Parathyroid adenoma (tissue), 2 donors: ENCODE measurements at regions not wholly inside any gene's neighbourhood (a gene's known extent, or its start where the extent isn't known, plus 50 kb on each side); places are given as distances from the start of the nearest gene placed in this dataset.

Source experiments
- H2AFZ ChIP-seq: fragments of 300-600 bp; sonication (generic); one replicate; pipeline ENCODE4 v1.7.0; 2017; ENCODE audit warnings: antibody characterized with exemption, mild to moderate bottlenecking
- H3K27ac ChIP-seq: fragments of 300-600 bp; sonication (generic); one replicate; pipeline ENCODE4 v1.7.0; 2017
- H3K27me3 ChIP-seq: fragments of 300-600 bp; sonication (generic); one replicate; pipeline ENCODE4 v1.7.0; 2017; ENCODE audit warnings: low read length; ENCODE audit not compliant: control insufficient read depth, insufficient read depth
- H3K36me3 ChIP-seq: fragments of 300-600 bp; sonication (generic); one replicate; pipeline ENCODE4 v1.7.0; 2017; ENCODE audit warnings: low read length; ENCODE audit not compliant: control insufficient read depth, insufficient read depth
- H3K4me1 ChIP-seq: fragments of 300-600 bp; sonication (generic); one replicate; pipeline ENCODE4 v1.7.0; 2017; ENCODE audit warnings: control low read depth
- H3K4me2 ChIP-seq: fragments of 300-600 bp; sonication (generic); one replicate; pipeline ENCODE4 v1.7.0; 2017; ENCODE audit warnings: low read length
- H3K4me3 ChIP-seq: fragments of 300-600 bp; sonication (generic); one replicate; pipeline ENCODE4 v1.7.0; 2017; ENCODE audit warnings: low read depth, low read length
- H3K79me2 ChIP-seq: fragments of 300-600 bp; sonication (generic); one replicate; pipeline ENCODE4 v1.7.0; 2017; ENCODE audit warnings: control low read depth
- H3K9ac ChIP-seq: fragments of 300-600 bp; sonication (generic); one replicate; pipeline ENCODE4 v1.7.0; 2017; ENCODE audit warnings: mild to moderate bottlenecking
- H3K9me3 ChIP-seq: fragments of 300-600 bp; sonication (generic); one replicate; pipeline ENCODE4 v1.7.0; 2017; ENCODE audit warnings: low read length; ENCODE audit not compliant: control insufficient read depth
- CTCF ChIP-seq: fragments of 300-600 bp; sonication (generic); IDR thresholded peaks from one replicate; pipeline ENCODE4 v1.7.0; 2017; ENCODE audit warnings: antibody characterized with exemption, mild to moderate bottlenecking
- donor health status: primary hyperparathyroidism.

- H3K4me3 ChIP-seq, result no peak overlapping the region
- no peaks in the 10 kb centered on the region for H3K9me3 ChIP-seq
- no peak overlapping the region for H3K27ac ChIP-seq
- no peak overlapping the region for H3K9ac ChIP-seq
- no peaks in the 10 kb centered on the region for H3K79me2 ChIP-seq
- H3K4me1 ChIP-seq, result no peaks in the 10 kb centered on the region
- H3K36me3 ChIP-seq, result no peaks in the 10 kb centered on the region
- TF ChIP-seq CTCF, result no peak
- no peak overlapping the region for H3K4me2 ChIP-seq
- no peaks in the 10 kb centered on the region for H3K27me3 ChIP-seq
- no peak overlapping the region for H2AFZ ChIP-seq
Observed at GRCh38 chr1:199044191-199044590, 405.4 kb downstream of the PTPRC start.

GRCh38 chr1:199046618-199047017 lies 407.8 kb downstream of the PTPRC start:
- no peak overlapping the region for H3K4me2 ChIP-seq
- no peak for TF ChIP-seq CTCF
- no peaks in the 10 kb centered on the region for H3K9me3 ChIP-seq
- no peaks in the 10 kb centered on the region for H3K79me2 ChIP-seq
- no peak overlapping the region for H2AFZ ChIP-seq
- H3K27ac ChIP-seq, result no peak overlapping the region
- H3K4me1 ChIP-seq, result no peaks in the 10 kb centered on the region
- no peak overlapping the region for H3K4me3 ChIP-seq
- H3K9ac ChIP-seq, result no peak overlapping the region
- no peaks in the 10 kb centered on the region for H3K36me3 ChIP-seq
- H3K27me3 ChIP-seq, result no peaks in the 10 kb centered on the region

GRCh38 chr1:199054694-199055093 lies 415.9 kb downstream of the PTPRC start:
- TF ChIP-seq CTCF, result no peak
- Histone ChIP-seq H3K9ac (no peak overlapping the region), H3K27ac (no peak overlapping the region), H3K4me3 (no peak overlapping the region), H2AFZ (no peak overlapping the region), H3K4me1 (no peaks in the 10 kb centered on the region), H3K36me3 (no peaks in the 10 kb centered on the region), H3K27me3 (no peaks in the 10 kb centered on the region), H3K79me2 (no peaks in the 10 kb centered on the region), H3K9me3 (no peaks in the 10 kb centered on the region), H3K4me2 (no peak overlapping the region)

- no peak for TF ChIP-seq CTCF
- no peak overlapping the region for H2AFZ ChIP-seq
- no peak overlapping the region for H3K9ac ChIP-seq
- no peak overlapping the region for H3K4me3 ChIP-seq
- H3K9me3 ChIP-seq, result no peaks in the 10 kb centered on the region
- H3K27ac ChIP-seq, result no peak overlapping the region
- no peaks in the 10 kb centered on the region for H3K79me2 ChIP-seq
- H3K36me3 ChIP-seq, result no peaks in the 10 kb centered on the region
- H3K4me1 ChIP-seq, result no peaks in the 10 kb centered on the region
- no peak overlapping the region for H3K4me2 ChIP-seq
- no peaks in the 10 kb centered on the region for H3K27me3 ChIP-seq
Observed at GRCh38 chr1:199057322-199057721, 418.5 kb downstream of the PTPRC start.

- Histone ChIP-seq H3K36me3 (no peaks in the 10 kb centered on the region), H3K79me2 (no peaks in the 10 kb centered on the region), H3K4me3 (no peak overlapping the region), H2AFZ (no peak overlapping the region), H3K4me2 (no peak overlapping the region), H3K27me3 (no peaks in the 10 kb centered on the region), H3K9ac (no peak overlapping the region), H3K4me1 (no peaks in the 10 kb centered on the region), H3K9me3 (no peaks in the 10 kb centered on the region), H3K27ac (no peak overlapping the region)
- no peak for TF ChIP-seq CTCF
Observed at GRCh38 chr1:199058281-199058680, 419.4 kb downstream of the PTPRC start.
